ENCODE measurements at regions not wholly inside any gene's neighbourhood (a gene's known extent, or its start where the extent isn't known, plus 50 kb on each side); places are given as distances from the start of the nearest gene placed in this dataset.

DNA sequence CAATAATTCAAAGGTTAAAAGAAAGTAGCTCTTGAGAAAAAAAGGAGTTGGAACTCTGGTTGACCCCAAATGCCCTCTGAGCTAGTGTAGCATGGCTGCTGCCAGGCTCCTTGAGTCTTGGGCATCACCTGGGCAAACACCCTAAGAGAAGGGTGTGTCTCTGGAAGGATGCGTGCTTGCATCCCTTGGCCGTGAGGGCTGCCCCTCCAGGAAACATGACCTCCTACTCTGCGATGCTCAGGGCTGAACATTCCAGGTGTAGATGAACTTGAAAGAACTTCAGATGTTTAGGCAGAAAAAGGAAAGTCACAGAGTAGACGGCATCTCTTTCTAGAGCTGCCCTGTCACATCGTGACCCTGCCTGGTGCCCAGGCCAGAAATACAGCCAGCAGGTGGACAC is 189.4 kb upstream of the TCERG1L start:
- Histone ChIP-seq H3K27ac (no peak overlapping the region), H3K4me3 (no peak overlapping the region), H3K27me3 (ENCODE audit: low read depth) (no peaks in the 10 kb centered on the region), H3K36me3 (no peaks in the 10 kb centered on the region), H3K4me1 (no peaks in the 10 kb centered on the region), H3K9me3 (peaks cover 16% of the 10 kb centered on the region)
- no peak for DNase-seq
- TF ChIP-seq, protein P1, sequence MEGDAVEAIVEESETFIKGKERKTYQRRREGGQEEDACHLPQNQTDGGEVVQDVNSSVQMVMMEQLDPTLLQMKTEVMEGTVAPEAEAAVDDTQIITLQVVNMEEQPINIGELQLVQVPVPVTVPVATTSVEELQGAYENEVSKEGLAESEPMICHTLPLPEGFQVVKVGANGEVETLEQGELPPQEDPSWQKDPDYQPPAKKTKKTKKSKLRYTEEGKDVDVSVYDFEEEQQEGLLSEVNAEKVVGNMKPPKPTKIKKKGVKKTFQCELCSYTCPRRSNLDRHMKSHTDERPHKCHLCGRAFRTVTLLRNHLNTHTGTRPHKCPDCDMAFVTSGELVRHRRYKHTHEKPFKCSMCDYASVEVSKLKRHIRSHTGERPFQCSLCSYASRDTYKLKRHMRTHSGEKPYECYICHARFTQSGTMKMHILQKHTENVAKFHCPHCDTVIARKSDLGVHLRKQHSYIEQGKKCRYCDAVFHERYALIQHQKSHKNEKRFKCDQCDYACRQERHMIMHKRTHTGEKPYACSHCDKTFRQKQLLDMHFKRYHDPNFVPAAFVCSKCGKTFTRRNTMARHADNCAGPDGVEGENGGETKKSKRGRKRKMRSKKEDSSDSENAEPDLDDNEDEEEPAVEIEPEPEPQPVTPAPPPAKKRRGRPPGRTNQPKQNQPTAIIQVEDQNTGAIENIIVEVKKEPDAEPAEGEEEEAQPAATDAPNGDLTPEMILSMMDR (IDR thresholded peaks at IDR 0.05) = no peak
- no peak for ATAC-seq
- intact Hi-C loops (cut with DNase I) = no loop called here

DNA sequence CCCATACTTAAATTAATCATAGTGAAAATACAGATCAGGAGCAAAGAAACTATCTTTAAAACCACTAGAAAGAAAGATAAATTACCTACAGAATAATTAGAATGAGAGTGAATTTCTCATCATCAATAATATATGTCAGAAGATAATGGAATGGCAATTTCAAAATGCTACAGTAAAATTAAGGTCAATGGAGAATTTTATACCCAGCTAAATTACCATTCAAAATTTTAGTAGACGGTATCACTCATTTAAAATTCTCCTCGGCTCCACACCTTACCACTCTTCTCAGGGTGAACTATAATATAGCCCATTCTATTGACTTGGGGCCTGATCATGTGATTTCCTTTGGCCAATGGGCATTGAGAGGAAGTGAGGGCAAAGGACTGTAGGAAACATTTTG is 192.5 kb upstream of the TCERG1L start:
- ATAC-seq (no peak), DNase-seq (no peak)
- no peaks in the 10 kb centered on the region for H3K36me3 ChIP-seq
- H3K27me3 ChIP-seq (ENCODE audit: low read depth) = no peaks in the 10 kb centered on the region
- no peak overlapping the region for H3K4me3 ChIP-seq
- intact Hi-C loops (cut with DNase I) = no loop called here
- no peak overlapping the region for H3K27ac ChIP-seq
- TF ChIP-seq, protein P1 (IDR thresholded peaks at IDR 0.05) = no peak
- H3K4me1 ChIP-seq = no peaks in the 10 kb centered on the region
- H3K9me3 ChIP-seq = peaks cover 16% of the 10 kb centered on the region

DNA sequence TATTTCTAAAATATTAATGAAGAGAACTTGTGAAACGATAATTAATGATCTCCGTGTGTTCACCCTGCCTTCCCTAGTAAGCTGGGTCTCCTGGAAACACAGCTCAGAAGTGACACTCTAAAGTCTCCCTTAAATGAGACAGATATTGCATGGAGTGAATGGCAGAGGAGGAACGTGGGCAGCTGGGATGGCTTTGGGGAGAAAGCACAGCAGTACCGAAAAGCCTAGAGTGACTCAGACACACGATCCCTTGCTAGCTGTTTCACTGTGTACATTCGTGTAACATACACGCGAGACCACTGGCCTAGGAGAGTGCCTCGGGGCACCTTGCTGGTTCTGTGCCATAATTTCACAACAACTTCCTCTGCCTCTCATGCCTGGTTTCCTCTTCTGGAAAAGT is 199.9 kb upstream of the TCERG1L start:
- ATAC-seq (no peak), DNase-seq (no peak)
- no peaks in the 10 kb centered on the region for H3K36me3 ChIP-seq
- intact Hi-C loops (cut with DNase I) = no loop called here
- peaks cover 10% of the 10 kb centered on the region for H3K27me3 ChIP-seq (ENCODE audit: low read depth)
- H3K4me1 ChIP-seq = no peaks in the 10 kb centered on the region
- H3K27ac ChIP-seq = no peak overlapping the region
- no peaks in the 10 kb centered on the region for H3K9me3 ChIP-seq
- TF ChIP-seq, protein P1 (IDR thresholded peaks at IDR 0.05) = no peak
- H3K4me3 ChIP-seq = no peak overlapping the region

DNA sequence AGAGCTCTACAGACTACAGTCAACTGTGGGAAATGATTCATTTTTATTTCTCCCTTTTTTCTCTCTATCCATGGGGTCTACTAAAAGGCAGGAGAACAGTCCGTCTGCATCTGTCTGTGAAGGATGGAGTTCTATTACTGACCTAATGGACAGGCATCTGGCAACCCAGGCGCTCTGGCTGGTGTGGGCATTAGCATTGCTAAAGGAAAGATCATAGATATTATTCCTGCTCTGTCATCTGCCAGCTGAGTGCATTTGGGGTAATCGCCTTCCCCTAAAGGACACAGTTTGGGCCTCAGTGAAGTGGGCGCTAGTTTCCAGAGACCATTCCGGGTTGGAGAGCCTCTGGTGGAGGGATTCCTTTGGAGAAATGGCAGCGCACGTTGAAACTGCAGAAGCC is 201.3 kb upstream of the TCERG1L start:
- TF ChIP-seq, protein P1 (IDR thresholded peaks at IDR 0.05) = no peak
- ATAC-seq (no peak), DNase-seq (no peak)
- intact Hi-C loops (cut with DNase I) = no loop called here
- Histone ChIP-seq H3K36me3 (no peaks in the 10 kb centered on the region), H3K27ac (no peak overlapping the region), H3K9me3 (no peaks in the 10 kb centered on the region), H3K4me3 (no peak overlapping the region), H3K4me1 (no peaks in the 10 kb centered on the region), H3K27me3 (ENCODE audit: low read depth) (peaks cover 10% of the 10 kb centered on the region)

DNA sequence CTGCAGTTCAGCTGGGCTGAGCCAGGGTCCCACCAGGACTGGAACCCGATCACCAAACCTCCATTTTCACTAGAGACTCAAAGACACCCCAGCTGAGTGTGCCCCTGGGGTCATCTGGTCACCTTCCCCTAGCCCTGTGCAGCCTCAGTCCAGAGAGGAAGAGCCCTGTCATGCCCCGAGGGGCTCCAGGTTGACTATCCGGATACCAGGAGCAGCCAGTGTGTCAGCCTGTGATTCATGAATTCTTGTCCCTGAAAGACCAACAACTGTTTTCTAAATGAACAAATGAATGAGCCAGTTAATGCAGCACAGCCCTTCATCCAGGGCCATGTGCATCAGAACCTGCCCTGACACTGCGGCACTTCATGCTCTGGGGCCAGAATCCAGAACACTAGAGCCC is 201.9 kb upstream of the TCERG1L start:
- Histone ChIP-seq H3K27me3 (ENCODE audit: low read depth) (peaks cover 10% of the 10 kb centered on the region), H3K27ac (no peak overlapping the region), H3K4me3 (no peak overlapping the region), H3K36me3 (no peaks in the 10 kb centered on the region), H3K9me3 (no peaks in the 10 kb centered on the region), H3K4me1 (no peaks in the 10 kb centered on the region)
- DNase-seq (no peak), ATAC-seq (no peak)
- intact Hi-C loops (cut with DNase I) = no loop called here
- TF ChIP-seq, protein P1 (IDR thresholded peaks at IDR 0.05) = no peak

DNA sequence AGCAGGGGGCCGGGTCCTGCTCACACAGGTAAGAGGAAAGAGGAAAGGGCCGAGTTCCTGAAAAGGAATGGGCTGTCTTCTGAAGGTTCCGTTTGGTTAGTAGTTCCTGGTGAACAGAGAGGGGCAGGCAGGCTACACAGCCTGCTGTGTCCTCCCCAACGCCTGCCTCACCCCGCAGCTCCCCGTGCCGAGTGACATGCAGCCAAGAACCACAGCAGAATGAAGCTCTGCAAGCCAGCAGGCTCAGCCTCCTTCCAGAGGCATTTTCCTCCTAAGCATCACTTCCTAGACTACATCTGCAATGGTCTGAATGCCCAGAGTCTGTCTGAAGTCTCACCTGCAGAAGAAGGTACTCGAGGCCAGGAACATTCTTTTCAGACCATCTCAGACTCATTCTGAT is 202.4 kb upstream of the TCERG1L start:
- Histone ChIP-seq H3K4me1 (no peaks in the 10 kb centered on the region), H3K27me3 (ENCODE audit: low read depth) (peaks cover 10% of the 10 kb centered on the region), H3K4me3 (no peak overlapping the region), H3K27ac (no peak overlapping the region), H3K36me3 (no peaks in the 10 kb centered on the region), H3K9me3 (no peaks in the 10 kb centered on the region)
- DNase-seq = no peak
- intact Hi-C loops (cut with DNase I) = no loop called here
- no peak for ATAC-seq
- TF ChIP-seq, protein P1 (IDR thresholded peaks at IDR 0.05) = no peak
